ENCODE measurements at regions not wholly inside any gene's neighbourhood (a gene's known extent, or its start where the extent isn't known, plus 50 kb on each side); places are given as distances from the start of the nearest gene placed in this dataset.
A peak's percentile ranks its signal among the peaks of the same experiment; 100 is the strongest.
"Not testable (repeated sequence)": the region's sequence is repeated elsewhere in the genome, so short reads cannot be mapped to it uniquely, and the experiment has no call there.

- no peak for DNase-seq (ENCODE audit: low spot score)
These were observed 105.8 kb upstream of the ARHGAP42 start for GRCh38 chr11:100581318-100581717.

DNA sequence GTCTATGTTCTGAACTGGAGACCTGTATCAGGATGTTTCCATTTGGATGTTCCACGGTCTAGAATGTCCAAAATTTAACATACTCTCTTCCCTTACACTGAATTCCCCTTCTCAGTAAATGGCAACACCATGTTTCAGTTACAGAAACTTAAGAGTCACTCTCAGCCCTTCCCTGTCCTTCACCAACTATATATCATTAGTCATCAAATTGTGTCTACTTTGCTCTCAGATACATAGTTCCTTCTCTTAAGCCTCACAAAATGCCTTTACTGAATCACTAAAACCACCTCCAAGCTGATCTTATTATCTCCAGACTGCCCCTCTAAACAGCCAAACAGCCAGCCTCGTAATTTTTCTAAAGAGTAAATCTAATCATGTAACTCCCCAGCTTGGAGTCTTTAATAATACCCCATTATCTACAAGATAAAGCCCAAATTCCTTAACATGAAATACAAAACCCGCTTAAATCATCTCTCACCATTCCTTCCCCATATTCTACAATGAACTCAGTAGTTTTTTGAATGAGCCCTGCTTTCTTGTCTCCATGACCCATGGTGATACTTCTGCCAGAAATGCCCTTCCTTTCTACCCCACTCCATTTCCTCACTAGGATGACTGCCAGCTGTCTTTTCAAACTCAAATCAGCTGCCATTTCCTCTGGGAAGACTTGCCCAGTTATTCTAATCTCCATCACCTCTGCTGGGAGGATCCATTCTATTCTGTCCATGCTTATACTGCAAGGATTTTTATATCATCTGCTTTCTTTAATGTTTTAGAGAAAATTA, 102.7 kb upstream of the ARHGAP42 start:
- no peak for DNase-seq (ENCODE audit: low spot score)

DNA sequence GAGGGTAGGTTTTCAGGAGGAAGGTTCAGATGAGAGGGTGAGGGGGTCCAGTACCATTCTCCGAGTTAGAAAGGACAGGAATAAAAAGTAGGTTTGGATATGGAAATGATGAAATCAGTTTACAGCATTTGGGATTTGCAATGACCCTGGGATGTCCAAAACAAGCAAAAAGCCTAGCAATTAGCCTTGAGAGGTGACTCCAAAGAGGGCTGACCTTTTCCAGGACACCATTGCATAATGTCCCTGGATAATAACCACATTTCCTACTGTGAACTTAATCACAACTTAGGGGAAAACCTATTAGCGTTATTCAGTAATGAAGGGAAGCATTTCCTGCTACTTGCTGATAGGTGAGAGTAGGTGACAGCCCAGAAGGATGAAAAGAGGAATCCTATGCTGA, 101.4 kb upstream of the ARHGAP42 start:
- DNase-seq (ENCODE audit: low spot score) = no peak

DNA sequence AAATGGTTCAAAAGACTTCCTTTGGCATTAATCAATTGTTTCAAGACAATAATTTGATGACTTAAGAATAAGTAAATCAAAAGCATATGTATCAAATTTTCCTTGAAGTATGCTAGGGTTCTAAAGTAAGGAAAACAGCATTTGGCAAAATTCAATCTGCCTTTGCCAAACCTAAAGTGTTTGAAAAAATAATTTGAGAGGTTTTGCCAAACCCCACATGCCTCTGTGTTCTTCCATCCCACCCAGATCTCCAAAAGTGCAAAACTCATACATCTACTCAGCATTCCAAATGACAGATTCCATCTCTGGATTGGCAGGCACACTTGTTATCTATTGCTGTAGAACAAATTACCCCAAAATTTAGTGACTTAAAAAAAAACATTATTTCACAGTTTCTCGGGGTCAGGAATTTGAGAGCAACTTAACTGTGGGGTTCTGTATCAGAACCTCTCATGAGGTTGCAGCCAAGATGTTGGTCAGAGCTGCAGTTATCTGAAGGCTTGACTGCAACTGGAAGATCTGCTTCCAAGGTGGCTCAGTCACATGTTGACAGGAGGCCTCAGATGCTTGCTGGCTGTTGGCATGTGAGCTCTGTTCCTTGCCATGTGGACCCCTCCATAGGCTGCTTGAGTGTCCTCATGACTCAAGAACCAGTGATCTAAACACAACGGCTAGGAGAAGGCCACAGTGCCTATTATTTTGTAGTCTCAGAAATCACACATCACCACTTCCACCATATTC, 100.6 kb upstream of the ARHGAP42 start:
- no peak for DNase-seq (ENCODE audit: low spot score)

DNA sequence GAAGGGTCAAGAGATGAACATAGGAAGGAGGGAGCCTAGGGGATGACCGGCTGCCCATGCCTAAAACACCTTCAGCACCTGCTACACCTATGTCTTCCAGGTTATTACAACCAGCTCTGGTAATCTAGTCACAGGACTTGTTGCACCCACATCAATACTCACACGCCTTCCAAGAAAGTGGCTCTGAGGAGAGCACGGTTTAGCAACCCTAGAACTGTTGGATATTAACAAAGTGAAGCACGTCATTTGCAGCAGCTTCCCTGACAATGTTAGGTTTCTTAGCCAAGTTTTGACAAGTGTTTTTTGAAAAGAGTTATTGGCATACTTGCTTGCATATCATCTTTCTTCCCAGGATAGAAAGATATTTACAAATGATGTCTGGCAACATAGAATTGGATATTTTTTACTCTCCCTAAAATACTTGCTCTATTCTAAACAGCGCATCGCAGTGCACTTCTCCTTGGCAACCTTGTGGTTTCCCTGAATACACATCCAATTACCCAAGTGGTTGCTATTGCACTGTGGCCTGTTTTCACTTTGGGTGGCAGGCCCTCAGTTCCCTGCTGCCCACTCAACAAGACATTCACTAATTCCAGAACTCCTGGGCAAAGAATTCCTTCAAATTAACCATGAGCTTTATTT, 94.3 kb upstream of the ARHGAP42 start:
- no peak for DNase-seq (ENCODE audit: low spot score)

GRCh38 chr11:100593291-100593690, 93.8 kb upstream of the ARHGAP42 start:
- no peak for DNase-seq (ENCODE audit: low spot score)

DNA sequence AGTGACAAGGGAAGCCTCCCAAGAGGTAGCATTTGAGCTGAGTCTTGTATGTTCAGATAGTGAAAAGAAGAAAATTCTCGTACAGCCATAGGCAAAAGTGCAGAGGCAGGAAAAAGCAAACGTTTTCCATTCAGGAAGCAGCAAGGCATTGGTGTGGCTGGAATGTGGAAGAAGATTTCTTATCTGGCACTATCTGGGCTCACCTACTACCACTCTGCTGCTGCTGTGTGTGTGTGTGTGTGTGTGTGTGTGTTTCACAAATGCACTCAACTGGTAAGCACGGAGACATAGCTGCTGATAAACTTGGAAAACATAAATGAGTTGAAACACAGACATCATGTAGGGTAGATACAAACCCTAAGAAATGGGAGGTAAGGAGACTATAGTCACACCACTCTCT, 92.8 kb upstream of the ARHGAP42 start:
- no peak for DNase-seq (ENCODE audit: low spot score)

DNA sequence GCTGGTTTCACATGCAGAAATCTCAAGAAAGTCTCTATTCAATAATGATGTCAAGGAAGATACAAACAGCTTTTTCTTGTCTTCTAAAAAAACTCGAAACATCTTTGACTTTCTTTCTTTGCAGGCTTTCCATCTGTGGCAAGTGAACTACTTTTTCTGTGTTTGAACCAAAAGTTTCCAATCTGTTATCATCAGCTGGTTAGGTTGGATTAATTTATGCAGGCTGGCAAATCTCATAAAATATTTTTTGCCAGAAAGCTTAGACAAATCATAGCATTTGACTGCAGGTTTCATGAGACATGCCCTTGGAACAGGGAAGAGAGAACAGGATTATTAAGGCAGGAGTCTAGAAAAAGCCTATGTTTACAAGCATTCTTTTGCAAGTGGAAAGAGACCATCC, 86.1 kb upstream of the ARHGAP42 start:
- no peak for DNase-seq (ENCODE audit: low spot score)

DNA sequence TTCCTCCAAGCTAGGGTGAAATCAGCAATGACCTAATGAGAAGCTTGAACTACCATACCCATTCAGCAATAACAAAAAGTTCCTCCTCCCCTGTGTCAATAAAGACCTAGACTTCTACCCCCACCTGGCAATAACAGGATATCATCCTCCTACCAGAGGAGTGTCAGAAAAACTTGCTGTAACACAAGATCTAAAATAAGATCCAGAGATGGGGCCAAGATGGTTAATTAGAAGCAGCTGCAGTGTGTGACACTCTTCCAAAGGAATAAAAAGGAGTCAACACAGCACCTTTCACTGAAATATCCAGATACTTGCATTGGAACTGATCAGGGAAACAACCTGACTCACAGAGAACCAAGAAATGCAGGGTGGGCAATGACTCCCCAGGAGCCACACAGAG, 84.4 kb upstream of the ARHGAP42 start:
- DNase-seq (ENCODE audit: low spot score) = no peak

DNA sequence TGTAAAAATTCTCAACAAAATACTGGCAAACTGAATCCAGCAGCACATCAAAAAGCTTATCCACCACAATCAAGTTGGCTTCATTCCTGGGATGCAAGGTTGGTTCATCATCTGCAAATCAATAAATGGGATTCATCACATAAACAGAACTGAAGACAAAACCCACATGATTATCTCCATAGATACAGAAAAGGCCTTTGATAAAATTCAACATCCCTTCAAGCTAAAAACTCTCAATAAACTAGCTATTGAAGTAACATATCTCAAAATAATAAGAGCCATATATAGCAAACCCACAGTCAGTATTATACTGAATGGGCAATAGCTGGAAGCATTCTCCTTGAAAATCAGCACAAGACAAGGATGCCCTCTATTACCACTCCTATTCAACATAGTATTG, 79.3 kb upstream of the ARHGAP42 start:
- not testable (repeated sequence) for DNase-seq (ENCODE audit: low spot score)

GRCh38 chr11:100612766-100613165, 74.3 kb upstream of the ARHGAP42 start:
- DNase-seq (ENCODE audit: low spot score) = no peak

- no peak for DNase-seq (ENCODE audit: low spot score)
These were observed 68.2 kb upstream of the ARHGAP42 start for GRCh38 chr11:100618914-100619313.

- peak; percentile 7 for DNase-seq (ENCODE audit: low spot score)
These were observed 67.6 kb upstream of the ARHGAP42 start for GRCh38 chr11:100619484-100619883.

GRCh38 chr11:100622404-100622803, 64.7 kb upstream of the ARHGAP42 start:
- no peak for DNase-seq (ENCODE audit: low spot score)

DNA sequence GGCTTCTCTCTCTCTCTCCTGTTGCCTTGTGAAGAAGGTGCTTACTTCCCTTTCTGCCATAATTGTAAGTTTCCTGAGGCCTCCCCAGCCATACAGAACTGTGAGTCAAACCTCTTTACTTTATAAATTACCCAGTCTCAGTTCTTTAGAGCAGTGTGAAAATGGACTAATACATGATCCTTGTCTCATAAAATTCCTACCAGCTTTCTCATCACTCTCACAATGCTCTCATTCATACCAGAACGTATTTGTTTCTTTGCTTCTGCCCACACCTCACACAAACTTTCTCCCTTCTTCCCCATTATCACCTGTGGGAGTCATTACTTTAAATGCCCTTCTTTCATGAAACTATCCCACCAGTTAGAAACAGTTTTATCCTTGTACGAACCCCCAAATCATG, 62.7 kb upstream of the ARHGAP42 start:
- no peak for DNase-seq (ENCODE audit: low spot score)

DNA sequence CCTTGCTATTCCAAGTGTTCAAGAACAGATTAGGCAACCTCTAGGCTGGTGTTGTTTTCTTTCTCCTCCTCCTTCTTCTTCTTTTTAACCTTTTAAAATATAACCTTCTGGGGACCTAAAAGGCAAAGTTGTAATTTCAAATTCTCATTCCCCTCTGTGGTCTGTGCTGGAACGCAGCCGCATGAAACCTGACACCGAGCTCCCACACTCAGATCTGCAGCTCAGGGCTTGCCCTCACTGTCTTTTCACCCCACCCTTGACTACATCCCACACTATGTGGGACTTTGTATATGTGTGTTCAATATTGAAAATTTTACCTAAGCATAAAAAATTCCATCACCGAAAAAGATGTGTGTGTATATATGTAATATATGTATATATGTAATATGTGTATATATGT, 62.0 kb upstream of the ARHGAP42 start:
- DNase-seq (ENCODE audit: low spot score) = no peak

- peak; percentile 39 for DNase-seq (ENCODE audit: low spot score)
These were observed 57.4 kb upstream of the ARHGAP42 start for GRCh38 chr11:100629671-100630070.

- no peak for DNase-seq (ENCODE audit: low spot score)
These were observed 56.2 kb upstream of the ARHGAP42 start for GRCh38 chr11:100630898-100631297.

GRCh38 chr11:100631316-100631715, 55.8 kb upstream of the ARHGAP42 start:
- DNase-seq (ENCODE audit: low spot score) = no peak

DNA sequence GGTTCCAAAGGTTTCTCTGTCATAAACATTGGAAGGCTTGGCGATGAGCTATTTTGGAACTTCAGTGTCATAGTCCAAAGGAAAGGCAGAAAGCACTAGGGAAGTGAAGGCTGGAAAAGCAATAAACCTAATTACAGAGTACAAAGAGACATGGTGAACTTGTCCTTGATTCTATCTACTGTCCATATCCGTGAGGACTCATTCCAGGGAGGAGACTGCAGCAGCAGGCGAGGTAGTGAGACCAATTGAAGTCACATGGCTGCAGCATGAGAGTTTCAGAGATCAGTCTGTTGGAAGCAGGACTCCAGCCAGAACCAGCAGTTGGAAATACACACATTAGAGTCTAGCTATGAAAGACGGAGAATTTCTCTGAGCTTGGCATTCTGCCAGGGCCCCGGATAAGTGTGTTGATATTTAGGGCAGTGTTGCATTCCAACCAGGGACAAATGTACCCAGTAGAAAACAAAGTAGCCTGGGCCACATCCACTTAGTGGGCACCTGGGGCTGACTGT, 54.1 kb upstream of the ARHGAP42 start:
- no peak for DNase-seq (ENCODE audit: low spot score)

GRCh38 chr11:100635194-100635593, 51.9 kb upstream of the ARHGAP42 start:
- DNase-seq (ENCODE audit: low spot score) = no peak

- no peak for DNase-seq (ENCODE audit: low spot score)
These were observed 50.6 kb upstream of the ARHGAP42 start for GRCh38 chr11:100636536-100636935.
